WTC11 (cell line): ENCODE measurements at regions not wholly inside any gene's neighbourhood (a gene's known extent, or its start where the extent isn't known, plus 50 kb on each side); places are given as distances from the start of the nearest gene placed in this dataset.

Experiments used
- ATAC-seq: fragments of 200-7000 bp; cut with Tn5 transposase; 2 replicates; pipeline ENCODE4 v1.10.0; 2021; ENCODE audit warnings: mild to moderate bottlenecking, moderate library complexity
- CTCF ChIA-PET: fragments of 300-600 bp; sonication (Branson Sonifier 250); formaldehyde crosslinking; loops from one replicate; lab custom pipeline; 2021; ENCODE audit warnings: antibody characterized with exemption; lab: Charles Lee
- POLR2A ChIA-PET: fragments of 350-600 bp; sonication (Branson Sonifier 250); formaldehyde crosslinking; loops from one replicate; lab custom pipeline; 2021; ENCODE audit warnings: antibody characterized with exemption; lab: Charles Lee
- DNase-seq: peaks from one replicate; pipeline ENCODE4 v3.0.0; 2021; ENCODE audit warnings: low spot score
- H3K27ac Mint-ChIP-seq: 2 replicates; pipeline ENCODE4 v1.8.0; 2021; ENCODE audit warnings: mixed read lengths
- H3K27me3 Mint-ChIP-seq: 2 replicates; pipeline ENCODE4 v1.8.0; 2021; ENCODE audit warnings: low read depth, mild to moderate bottlenecking, moderate library complexity, mixed read lengths
- H3K36me3 Mint-ChIP-seq: 2 replicates; pipeline ENCODE4 v1.8.0; 2021; ENCODE audit warnings: mixed read lengths
- H3K4me1 Mint-ChIP-seq: 2 replicates; pipeline ENCODE4 v1.8.0; 2022; ENCODE audit warnings: mixed read lengths
- H3K4me3 Mint-ChIP-seq: 2 replicates; pipeline ENCODE4 v1.8.0; 2021; ENCODE audit warnings: mild to moderate bottlenecking, moderate library complexity, mixed read lengths
- H3K9me3 Mint-ChIP-seq: 2 replicates; pipeline ENCODE4 v1.8.0; 2021; ENCODE audit warnings: mixed read lengths
- ATF1 ChIP-seq: sonication (generic); formaldehyde crosslinking; IDR thresholded peaks from 2 replicates; pipeline ENCODE4 v1.8.1; 2023; ENCODE audit warnings: mild to moderate bottlenecking, moderate library complexity, missing genetic modification reagents
- CREB1 ChIP-seq: sonication (generic); formaldehyde crosslinking; IDR thresholded peaks from 2 replicates; pipeline ENCODE4 v1.8.0; 2023; ENCODE audit warnings: mild to moderate bottlenecking, missing genetic modification reagents
- CREM ChIP-seq: sonication (generic); formaldehyde crosslinking; IDR thresholded peaks from 2 replicates; pipeline ENCODE4 v1.8.1; 2022; ENCODE audit warnings: mild to moderate bottlenecking, missing genetic modification reagents, moderate library complexity
- EMX1 ChIP-seq: fragments of 250-450 bp; sonication (Bioruptor Pico); IDR thresholded peaks from 2 replicates; pipeline ENCODE4 v1.8.0; 2021; ENCODE audit warnings: mild to moderate bottlenecking
- ETV6 ChIP-seq: sonication (generic); formaldehyde crosslinking; IDR thresholded peaks from 2 replicates; pipeline ENCODE4 v1.8.1; 2022; ENCODE audit warnings: mild to moderate bottlenecking, missing genetic modification reagents
- FOXJ3 ChIP-seq: sonication (generic); formaldehyde crosslinking; IDR thresholded peaks from 2 replicates; pipeline ENCODE4 v1.9.0; 2021; ENCODE audit warnings: missing genetic modification reagents, mild to moderate bottlenecking, borderline replicate concordance
- GABPB1 ChIP-seq: sonication (generic); formaldehyde crosslinking; IDR thresholded peaks from 2 replicates; pipeline ENCODE4 v1.8.1; 2023; ENCODE audit warnings: mild to moderate bottlenecking, missing genetic modification reagents
- GRHL2 ChIP-seq: fragments of 250-450 bp; sonication (Bioruptor Pico); IDR thresholded peaks from 2 replicates; pipeline ENCODE4 v1.8.0; 2022; ENCODE audit warnings: mild to moderate bottlenecking, moderate library complexity; ENCODE audit not compliant: insufficient replicate concordance, severe bottlenecking
- IRF2 ChIP-seq: sonication (generic); formaldehyde crosslinking; IDR thresholded peaks from 2 replicates; pipeline ENCODE4 v1.8.0; 2022; ENCODE audit warnings: low read depth, missing genetic modification reagents, borderline replicate concordance
- JUN ChIP-seq: sonication (generic); formaldehyde crosslinking; IDR thresholded peaks from 2 replicates; pipeline ENCODE4 v1.8.0; 2023; ENCODE audit warnings: mild to moderate bottlenecking, missing genetic modification reagents
- MXD4 ChIP-seq: fragments of 250-450 bp; sonication (Bioruptor Pico); IDR thresholded peaks from 2 replicates; pipeline ENCODE4 v1.8.0; 2021; ENCODE audit warnings: mild to moderate bottlenecking, moderate library complexity, borderline replicate concordance
- NFE2L1 ChIP-seq: sonication (generic); formaldehyde crosslinking; IDR thresholded peaks from 2 replicates; pipeline ENCODE4 v1.8.1; 2023; ENCODE audit warnings: missing genetic modification reagents
- NR1H2 ChIP-seq: sonication (generic); formaldehyde crosslinking; IDR thresholded peaks from 2 replicates; pipeline ENCODE4 v1.9.0; 2021; ENCODE audit warnings: mild to moderate bottlenecking, moderate library complexity, missing genetic modification reagents
- NR2C2 ChIP-seq: sonication (generic); formaldehyde crosslinking; IDR thresholded peaks from 2 replicates; pipeline ENCODE4 v1.8.0; 2022; ENCODE audit warnings: mild to moderate bottlenecking, missing genetic modification reagents
- OVOL2 ChIP-seq: fragments of 250-450 bp; sonication (Bioruptor Pico); IDR thresholded peaks from 2 replicates; pipeline ENCODE4 v1.9.0; 2021; ENCODE audit warnings: mild to moderate bottlenecking, borderline replicate concordance
- RELA ChIP-seq: sonication (generic); formaldehyde crosslinking; IDR thresholded peaks from 2 replicates; pipeline ENCODE4 v1.8.1; 2022; ENCODE audit warnings: missing genetic modification reagents, mild to moderate bottlenecking, borderline replicate concordance
- SOX15 ChIP-seq: fragments of 250-450 bp; sonication (Bioruptor Pico); IDR thresholded peaks from 2 replicates; pipeline ENCODE4 v1.9.0; 2021; ENCODE audit warnings: mild to moderate bottlenecking
- SP1 ChIP-seq: sonication (generic); formaldehyde crosslinking; conservative IDR thresholded peaks from 2 replicates; pipeline ENCODE4 v1.8.1; 2022; ENCODE audit warnings: missing genetic modification reagents
- TEAD4 ChIP-seq: sonication (generic); formaldehyde crosslinking; IDR thresholded peaks from 2 replicates; pipeline ENCODE4 v1.8.0; 2022; ENCODE audit warnings: mild to moderate bottlenecking, missing genetic modification reagents
- ZNF121 ChIP-seq: sonication (generic); formaldehyde crosslinking; IDR thresholded peaks from 2 replicates; pipeline ENCODE4 v1.8.0; 2023; ENCODE audit warnings: missing genetic modification reagents
- ZNF219 ChIP-seq: sonication (generic); formaldehyde crosslinking; IDR thresholded peaks from 2 replicates; pipeline ENCODE4 v1.8.0; 2023; ENCODE audit warnings: missing genetic modification reagents, mild to moderate bottlenecking, borderline replicate concordance
- ZNF263 ChIP-seq: sonication (generic); formaldehyde crosslinking; IDR thresholded peaks from 2 replicates; pipeline ENCODE4 v1.8.1; 2022; ENCODE audit warnings: low read depth, mild to moderate bottlenecking, moderate library complexity, missing genetic modification reagents
- ZNF317 ChIP-seq: sonication (generic); formaldehyde crosslinking; IDR thresholded peaks from 2 replicates; pipeline ENCODE4 v1.8.1; 2023; ENCODE audit warnings: low read depth, mild to moderate bottlenecking, moderate library complexity, missing genetic modification reagents, borderline replicate concordance
- ZNF423 ChIP-seq: fragments of 250-450 bp; sonication (Bioruptor Pico); IDR thresholded peaks from 2 replicates; pipeline ENCODE4 v2.1.2; 2022; ENCODE audit warnings: mild to moderate bottlenecking, moderate library complexity
- TF ChIP-seq, protein P1 (sequence below): sonication (generic); formaldehyde crosslinking; IDR thresholded peaks from 2 replicates; pipeline ENCODE4 v1.8.1; 2022; ENCODE audit warnings: low read depth, missing genetic modification reagents, borderline replicate concordance
- TF ChIP-seq, protein P2 (sequence below): sonication (generic); formaldehyde crosslinking; IDR thresholded peaks from 2 replicates; pipeline ENCODE4 v1.8.1; 2023; ENCODE audit warnings: mild to moderate bottlenecking, missing genetic modification reagents
- TF ChIP-seq, protein P3 (sequence below): sonication (generic); formaldehyde crosslinking; conservative IDR thresholded peaks from 2 replicates; pipeline ENCODE4 v1.8.1; 2022; ENCODE audit warnings: mild to moderate bottlenecking, missing genetic modification reagents
- TF ChIP-seq, protein P4 (sequence below): fragments of 250-450 bp; sonication (Bioruptor Pico); IDR thresholded peaks from 2 replicates; pipeline ENCODE4 v1.9.0; 2021; ENCODE audit warnings: mild to moderate bottlenecking
- TF ChIP-seq, protein P5 (sequence below): sonication (generic); formaldehyde crosslinking; IDR thresholded peaks from 2 replicates; pipeline ENCODE4 v1.8.0; 2023; ENCODE audit warnings: missing genetic modification reagents
- TF ChIP-seq, protein P6 (sequence below): sonication (generic); formaldehyde crosslinking; IDR thresholded peaks from 2 replicates; pipeline ENCODE4 v1.8.0; 2022; ENCODE audit warnings: mild to moderate bottlenecking, missing genetic modification reagents

DNA sequence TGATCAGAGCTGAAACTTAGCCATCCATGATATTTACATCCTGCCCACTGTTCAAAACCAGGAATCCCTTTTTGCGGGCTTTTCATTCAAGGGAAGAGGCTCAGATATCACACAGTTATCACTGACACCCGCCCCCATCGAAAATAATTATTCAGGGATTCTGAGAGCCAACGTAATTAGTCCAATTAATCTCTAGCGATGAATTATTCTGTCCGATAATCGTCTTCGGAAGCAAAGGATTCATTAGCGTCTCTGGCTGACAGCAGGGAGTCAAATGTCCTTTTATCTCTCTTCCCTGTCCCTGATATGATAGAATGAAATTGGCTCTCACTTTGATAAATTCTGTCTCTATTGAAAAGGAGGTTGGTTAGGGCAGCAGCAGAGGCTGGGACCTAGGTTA is 140.4 kb upstream of the IPO9 start:
- H3K4me3 Mint-ChIP-seq = no peak overlapping the region
- H3K27me3 Mint-ChIP-seq = no peaks in the 10 kb centered on the region
- no peaks in the 10 kb centered on the region for H3K36me3 Mint-ChIP-seq
- ATAC-seq = no peak
- H3K4me1 Mint-ChIP-seq = peaks cover 52% of the 10 kb centered on the region
- POLR2A ChIA-PET = no interaction called here
- no peak for DNase-seq
- no peak for TF ChIP-seq IRF2 (CRISPR knock-in tag)
- no peak for TF ChIP-seq ZNF121 (CRISPR knock-in tag)
- TF ChIP-seq MXD4 (CRISPR knock-in tag) = no peak
- no peak for TF ChIP-seq SOX15 (CRISPR knock-in tag)
- TF ChIP-seq EMX1 (CRISPR knock-in tag) = no peak
- TF ChIP-seq, protein P1, sequence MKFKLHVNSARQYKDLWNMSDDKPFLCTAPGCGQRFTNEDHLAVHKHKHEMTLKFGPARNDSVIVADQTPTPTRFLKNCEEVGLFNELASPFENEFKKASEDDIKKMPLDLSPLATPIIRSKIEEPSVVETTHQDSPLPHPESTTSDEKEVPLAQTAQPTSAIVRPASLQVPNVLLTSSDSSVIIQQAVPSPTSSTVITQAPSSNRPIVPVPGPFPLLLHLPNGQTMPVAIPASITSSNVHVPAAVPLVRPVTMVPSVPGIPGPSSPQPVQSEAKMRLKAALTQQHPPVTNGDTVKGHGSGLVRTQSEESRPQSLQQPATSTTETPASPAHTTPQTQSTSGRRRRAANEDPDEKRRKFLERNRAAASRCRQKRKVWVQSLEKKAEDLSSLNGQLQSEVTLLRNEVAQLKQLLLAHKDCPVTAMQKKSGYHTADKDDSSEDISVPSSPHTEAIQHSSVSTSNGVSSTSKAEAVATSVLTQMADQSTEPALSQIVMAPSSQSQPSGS = no peak
- TF ChIP-seq, protein P2, sequence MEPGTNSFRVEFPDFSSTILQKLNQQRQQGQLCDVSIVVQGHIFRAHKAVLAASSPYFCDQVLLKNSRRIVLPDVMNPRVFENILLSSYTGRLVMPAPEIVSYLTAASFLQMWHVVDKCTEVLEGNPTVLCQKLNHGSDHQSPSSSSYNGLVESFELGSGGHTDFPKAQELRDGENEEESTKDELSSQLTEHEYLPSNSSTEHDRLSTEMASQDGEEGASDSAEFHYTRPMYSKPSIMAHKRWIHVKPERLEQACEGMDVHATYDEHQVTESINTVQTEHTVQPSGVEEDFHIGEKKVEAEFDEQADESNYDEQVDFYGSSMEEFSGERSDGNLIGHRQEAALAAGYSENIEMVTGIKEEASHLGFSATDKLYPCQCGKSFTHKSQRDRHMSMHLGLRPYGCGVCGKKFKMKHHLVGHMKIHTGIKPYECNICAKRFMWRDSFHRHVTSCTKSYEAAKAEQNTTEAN (CRISPR knock-in tag) = no peak
- TF ChIP-seq NR2C2 (CRISPR knock-in tag) = no peak
- no peak for TF ChIP-seq ATF1 (CRISPR knock-in tag)
- no peak for TF ChIP-seq JUN
- no peak for TF ChIP-seq ETV6 (CRISPR knock-in tag)
- no peak for TF ChIP-seq CREB1 (CRISPR knock-in tag)
- no peak for TF ChIP-seq ZNF219 (CRISPR knock-in tag)
- TF ChIP-seq OVOL2 (CRISPR knock-in tag) = no peak
- TF ChIP-seq, protein P3, sequence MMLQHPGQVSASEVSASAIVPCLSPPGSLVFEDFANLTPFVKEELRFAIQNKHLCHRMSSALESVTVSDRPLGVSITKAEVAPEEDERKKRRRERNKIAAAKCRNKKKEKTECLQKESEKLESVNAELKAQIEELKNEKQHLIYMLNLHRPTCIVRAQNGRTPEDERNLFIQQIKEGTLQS (CRISPR knock-in tag) = no peak
- TF ChIP-seq FOXJ3 (CRISPR knock-in tag) = no peak
- TF ChIP-seq, all 79 proteins: peak for 0
- Mint-ChIP-seq H3K27ac (peak overlapping the region; percentile 54), H3K9me3 (peaks cover 3% of the 10 kb centered on the region; the same call in 1 of the 2 replicates)
- CTCF ChIA-PET = interaction anchor here (1.4 kb wide), 1 partner anchor 21 kb away, joined by 4 read pairs; no protein-coding TSS in a partner anchor

DNA sequence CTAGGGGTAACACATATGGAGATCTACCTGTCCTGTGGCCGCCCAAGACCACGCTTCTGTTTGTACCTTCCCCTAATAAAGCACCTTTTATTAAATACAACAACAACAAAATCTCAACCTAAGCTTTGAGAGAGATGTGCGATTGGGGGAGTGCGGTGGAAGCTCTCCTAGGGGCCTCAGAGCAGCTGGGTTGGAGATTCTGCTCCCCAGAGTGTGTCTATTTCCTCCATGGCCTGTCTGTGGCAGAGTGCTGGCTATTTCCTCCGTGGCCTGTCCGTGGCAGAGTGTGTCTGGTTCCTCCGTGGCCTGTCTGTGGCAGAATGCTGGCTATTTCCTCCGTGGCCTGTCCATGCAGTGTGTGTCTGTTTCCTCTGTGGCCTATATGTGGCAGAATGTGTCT is 139.3 kb upstream of the IPO9 start:
- Mint-ChIP-seq H3K27me3 (no peaks in the 10 kb centered on the region), H3K27ac (no peak overlapping the region), H3K4me1 (peaks cover 44% of the 10 kb centered on the region), H3K9me3 (peaks cover 3% of the 10 kb centered on the region; the same call in 1 of the 2 replicates), H3K4me3 (no peak overlapping the region), H3K36me3 (no peaks in the 10 kb centered on the region)
- ChIA-PET POLR2A (no interaction called here), CTCF (no interaction called here)
- ATAC-seq = no peak
- TF ChIP-seq NR1H2 (CRISPR knock-in tag) (no peak), ZNF317 (no peak), GABPB1 (CRISPR knock-in tag) (no peak), ZNF263 (no peak)
- TF ChIP-seq, protein P4, sequence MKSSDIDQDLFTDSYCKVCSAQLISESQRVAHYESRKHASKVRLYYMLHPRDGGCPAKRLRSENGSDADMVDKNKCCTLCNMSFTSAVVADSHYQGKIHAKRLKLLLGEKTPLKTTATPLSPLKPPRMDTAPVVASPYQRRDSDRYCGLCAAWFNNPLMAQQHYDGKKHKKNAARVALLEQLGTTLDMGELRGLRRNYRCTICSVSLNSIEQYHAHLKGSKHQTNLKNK (CRISPR knock-in tag) = no peak
- TF ChIP-seq, protein P3 (CRISPR knock-in tag) = no peak
- no peak for DNase-seq

DNA sequence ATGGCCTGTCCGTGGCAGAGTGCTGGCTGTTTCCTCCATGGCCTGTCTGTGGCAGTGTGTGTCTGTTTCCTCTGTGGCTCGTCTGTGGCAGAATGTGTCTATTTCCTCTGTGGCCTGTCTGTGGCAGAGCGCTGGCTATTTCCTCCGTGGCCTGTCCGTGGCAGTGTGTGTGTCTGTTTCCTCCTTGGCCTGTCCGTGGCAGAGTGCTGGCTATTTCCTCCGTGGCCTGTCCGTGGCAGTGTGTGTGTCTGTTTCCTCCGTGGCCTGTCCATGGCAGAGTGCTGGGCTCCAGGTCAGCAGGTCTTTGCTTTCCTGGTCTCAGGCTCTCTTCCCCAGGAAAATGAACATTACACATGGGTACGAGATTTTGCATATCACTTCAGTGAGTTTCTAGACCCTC is 138.4 kb upstream of the IPO9 start:
- no peak overlapping the region for H3K27ac Mint-ChIP-seq
- no peak overlapping the region for H3K4me3 Mint-ChIP-seq
- H3K36me3 Mint-ChIP-seq = no peaks in the 10 kb centered on the region
- CTCF ChIA-PET = no interaction called here
- POLR2A ChIA-PET = no interaction called here
- ATAC-seq = no peak
- H3K9me3 Mint-ChIP-seq = peaks cover 3% of the 10 kb centered on the region; the same call in 1 of the 2 replicates
- H3K27me3 Mint-ChIP-seq = no peaks in the 10 kb centered on the region
- DNase-seq = no peak
- peaks cover 38% of the 10 kb centered on the region for H3K4me1 Mint-ChIP-seq
- TF ChIP-seq GRHL2 = no peak
- TF ChIP-seq SOX15 (CRISPR knock-in tag) = no peak
- no peak for TF ChIP-seq ZNF423 (CRISPR knock-in tag)
- TF ChIP-seq RELA = no peak
- TF ChIP-seq SP1 (CRISPR knock-in tag) = no peak
- TF ChIP-seq NFE2L1 (CRISPR knock-in tag) = no peak
- no peak for TF ChIP-seq CREM (CRISPR knock-in tag)
- no peak for TF ChIP-seq TEAD4
- TF ChIP-seq, protein P1 = no peak
- TF ChIP-seq ATF1 (CRISPR knock-in tag) = no peak
- TF ChIP-seq, protein P5, sequence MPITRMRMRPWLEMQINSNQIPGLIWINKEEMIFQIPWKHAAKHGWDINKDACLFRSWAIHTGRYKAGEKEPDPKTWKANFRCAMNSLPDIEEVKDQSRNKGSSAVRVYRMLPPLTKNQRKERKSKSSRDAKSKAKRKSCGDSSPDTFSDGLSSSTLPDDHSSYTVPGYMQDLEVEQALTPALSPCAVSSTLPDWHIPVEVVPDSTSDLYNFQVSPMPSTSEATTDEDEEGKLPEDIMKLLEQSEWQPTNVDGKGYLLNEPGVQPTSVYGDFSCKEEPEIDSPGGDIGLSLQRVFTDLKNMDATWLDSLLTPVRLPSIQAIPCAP (CRISPR knock-in tag) = no peak
- TF ChIP-seq, protein P6, sequence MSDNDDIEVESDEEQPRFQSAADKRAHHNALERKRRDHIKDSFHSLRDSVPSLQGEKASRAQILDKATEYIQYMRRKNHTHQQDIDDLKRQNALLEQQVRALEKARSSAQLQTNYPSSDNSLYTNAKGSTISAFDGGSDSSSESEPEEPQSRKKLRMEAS = no peak
